IPS-11a (cell line): ENCODE measurements at regions not wholly inside any gene's neighbourhood (a gene's known extent, or its start where the extent isn't known, plus 50 kb on each side); places are given as distances from the start of the nearest gene placed in this dataset.

Source experiments
- H3K4me3 ChIP-seq: one replicate; pipeline ENCODE4 v1.5.1; 2013; ENCODE audit warnings: low read depth, low read length, control low read depth

DNA sequence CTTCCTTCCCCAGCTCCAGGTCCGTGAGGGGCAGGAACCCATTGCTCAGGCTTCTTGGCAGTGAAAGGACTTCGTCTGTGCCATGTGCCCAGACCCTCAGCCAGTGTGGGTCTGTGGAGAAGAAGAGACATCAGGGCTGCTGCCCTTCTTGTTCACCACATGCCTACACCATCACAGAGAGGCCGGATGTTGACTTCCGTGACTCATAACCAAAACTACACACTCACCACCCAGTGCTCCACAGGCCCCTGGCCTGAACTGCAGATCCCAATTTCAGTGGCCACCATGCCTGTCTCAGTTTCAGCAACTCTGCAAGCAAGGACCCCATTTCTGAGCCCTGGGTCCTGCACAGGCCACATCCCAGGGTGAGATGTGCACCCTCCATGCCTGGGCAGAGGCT is 332.6 kb upstream of the SALL3 start:
- no peak overlapping the region for H3K4me3 ChIP-seq

DNA sequence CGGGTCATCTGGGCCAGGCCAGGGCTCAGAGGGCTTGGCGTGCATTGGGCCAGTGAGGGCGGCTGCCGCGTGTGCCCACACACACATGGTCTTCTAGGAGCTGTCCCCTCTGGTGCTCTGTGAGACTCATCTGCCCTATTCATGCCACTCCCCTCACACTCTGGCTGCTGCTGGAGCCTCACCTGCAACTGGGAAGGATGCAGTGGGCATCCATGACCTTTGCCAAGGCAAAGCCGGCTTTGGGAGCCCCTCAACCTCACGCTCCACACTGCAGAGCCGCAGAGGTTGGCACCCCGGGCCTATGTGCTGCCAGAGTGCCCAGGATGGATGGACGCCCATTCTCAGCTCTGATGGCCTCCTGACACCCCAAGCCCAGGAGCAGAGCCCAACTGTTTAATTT is 330.2 kb upstream of the SALL3 start:
- H3K4me3 ChIP-seq: no peak overlapping the region

DNA sequence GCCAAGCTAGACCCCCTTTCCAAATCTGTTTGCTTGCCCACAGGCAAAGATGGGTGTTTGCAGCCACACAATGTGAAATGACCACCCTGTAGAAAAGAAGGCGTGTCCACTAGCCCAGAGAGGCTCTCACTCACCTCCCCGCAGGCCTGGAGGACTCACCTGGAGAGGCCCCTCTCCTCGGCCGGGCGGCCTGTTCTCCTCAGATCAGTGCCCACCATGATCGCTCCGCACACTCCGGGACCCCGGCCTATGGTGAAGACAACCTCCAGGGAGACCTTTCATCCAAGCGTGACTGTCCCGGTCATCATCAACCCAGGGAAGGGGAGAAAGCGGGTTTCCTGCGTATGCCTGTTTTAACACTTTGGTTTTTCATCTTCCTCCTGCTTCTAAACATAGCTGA is 328.7 kb upstream of the SALL3 start:
- H3K4me3 ChIP-seq: no peak overlapping the region

DNA sequence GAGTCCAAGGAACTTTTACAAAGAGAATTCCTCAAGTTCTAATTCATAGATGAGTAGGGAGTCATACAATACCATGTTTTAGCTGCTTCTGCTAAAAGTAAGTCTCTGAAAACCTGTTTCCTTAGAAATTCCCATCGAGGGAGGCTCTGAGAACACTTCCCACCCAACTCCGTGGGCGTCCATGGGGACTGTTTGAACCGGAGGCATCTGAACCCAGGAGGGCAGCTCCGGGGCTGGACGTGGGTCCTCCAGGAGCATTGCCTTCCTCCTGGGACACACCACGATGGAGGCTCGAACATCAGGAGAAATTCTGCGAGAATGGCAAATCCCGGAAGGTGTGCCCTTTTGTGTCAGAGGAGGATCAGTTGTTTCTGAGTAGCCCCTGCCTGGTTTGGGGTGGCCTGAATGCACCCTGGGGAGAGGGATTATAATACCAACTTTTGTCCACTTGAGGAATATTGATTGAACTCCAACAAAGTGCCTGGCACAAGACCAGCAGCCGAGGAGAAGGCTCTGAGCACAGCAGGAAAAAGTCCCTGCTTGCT is 327.5 kb upstream of the SALL3 start:
- no peak overlapping the region for H3K4me3 ChIP-seq

DNA sequence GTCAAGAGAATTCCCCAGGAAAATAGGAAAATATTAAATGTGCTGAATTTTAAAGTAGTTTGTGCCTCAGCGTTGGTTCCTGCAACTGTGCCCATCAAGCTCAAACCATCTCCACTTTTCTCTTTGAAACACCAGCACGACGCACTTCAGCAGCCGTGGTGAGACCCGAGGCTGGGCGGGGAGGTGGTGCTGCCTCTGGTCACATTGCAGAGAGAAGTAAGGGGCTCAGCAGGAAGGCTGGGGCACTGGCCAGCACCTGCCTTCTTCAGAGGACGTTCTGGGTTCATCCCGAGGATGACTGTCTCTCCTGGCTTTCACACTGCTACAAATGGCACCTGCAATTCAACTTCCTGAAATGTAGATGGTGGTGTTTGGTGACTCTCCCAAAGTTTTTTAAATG is 323.7 kb upstream of the SALL3 start:
- H3K4me3 ChIP-seq: no peak overlapping the region

DNA sequence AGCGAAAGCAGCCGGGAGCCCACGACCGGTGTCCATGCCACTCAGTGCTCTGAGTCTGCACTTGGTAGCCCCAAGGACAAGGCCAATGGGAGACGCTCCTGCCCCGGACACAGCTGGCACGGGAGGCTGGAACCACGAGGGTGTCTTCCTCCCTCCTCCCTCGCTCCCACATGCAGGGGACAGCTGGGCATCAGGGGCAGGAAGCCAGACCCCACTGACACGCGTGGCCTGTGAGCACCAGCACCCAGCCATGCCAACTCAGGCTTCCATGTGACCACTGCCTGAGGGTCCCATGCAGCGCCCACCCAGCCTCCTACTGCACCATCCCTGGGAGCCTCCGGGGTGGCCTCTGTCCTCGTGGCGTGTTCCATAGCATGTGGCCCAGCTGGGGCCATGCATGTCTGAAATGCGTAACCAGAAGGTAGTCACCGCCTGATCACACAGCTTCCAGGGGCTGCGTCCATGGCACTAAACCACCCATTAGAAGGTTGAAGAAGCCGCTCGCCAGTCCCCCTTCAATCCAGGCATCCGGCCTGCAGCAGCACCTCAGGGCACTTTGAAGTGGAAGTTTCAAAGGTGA is 323.2 kb upstream of the SALL3 start:
- no peak overlapping the region for H3K4me3 ChIP-seq

DNA sequence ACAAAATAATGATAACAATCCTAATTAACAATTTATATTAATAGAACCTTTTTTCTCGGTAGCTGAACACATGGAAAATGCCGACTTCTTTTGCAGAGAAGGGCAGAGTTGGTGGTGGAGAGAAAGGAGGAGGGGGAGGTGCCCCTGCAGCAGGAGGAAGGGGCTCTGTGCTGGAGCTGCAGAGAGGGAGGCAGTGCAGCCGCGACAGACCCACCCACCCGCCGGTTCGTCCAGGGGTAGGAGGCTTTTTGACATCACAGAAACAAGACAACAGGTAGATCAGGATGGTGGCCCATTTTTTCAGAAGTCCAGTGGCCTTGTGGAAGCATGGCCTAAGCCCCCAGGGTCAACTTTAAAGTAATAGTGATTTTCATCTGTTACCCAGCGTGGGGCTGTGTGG is 321.1 kb upstream of the SALL3 start:
- H3K4me3 ChIP-seq: no peak overlapping the region

DNA sequence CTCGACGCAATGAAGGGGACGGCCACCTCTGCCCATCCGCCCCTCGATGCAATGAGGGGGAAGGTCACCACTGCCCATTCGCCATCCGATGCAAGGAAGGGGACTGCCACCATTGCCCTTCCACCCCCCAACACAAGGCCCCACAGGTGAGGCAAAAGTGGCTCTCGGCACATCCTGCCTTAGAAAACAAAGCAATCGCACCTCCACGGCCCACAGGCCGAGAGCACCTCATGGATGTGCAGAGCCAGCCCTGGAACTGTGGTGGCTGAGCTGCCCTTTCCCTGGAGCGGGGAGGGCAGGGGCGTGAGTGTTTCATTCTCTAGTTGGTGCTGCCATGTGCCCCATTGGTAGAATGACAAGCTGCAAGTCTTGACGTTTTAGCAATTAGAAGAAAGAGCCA is 320.6 kb upstream of the SALL3 start:
- H3K4me3 ChIP-seq: no peak overlapping the region

DNA sequence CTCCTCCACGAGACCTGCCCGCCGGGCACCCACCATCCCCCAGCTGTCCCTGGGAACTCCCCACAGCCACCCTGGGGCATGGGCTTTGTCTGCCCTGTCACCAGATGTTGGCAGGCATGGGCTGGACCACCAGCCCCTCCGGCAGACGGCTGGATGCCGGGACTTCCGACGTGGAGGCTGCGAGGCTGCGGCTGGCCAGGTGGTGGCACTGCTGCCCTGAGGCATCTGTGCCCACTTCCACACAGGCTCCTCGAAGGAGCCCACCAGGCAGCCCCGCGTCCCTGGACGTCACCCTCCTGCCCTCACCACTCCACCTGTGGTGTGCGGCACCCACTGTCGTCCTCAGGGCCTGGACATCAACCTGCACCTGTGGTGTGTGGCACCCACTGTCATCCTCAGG is 319.9 kb upstream of the SALL3 start:
- H3K4me3 ChIP-seq: no peak overlapping the region

DNA sequence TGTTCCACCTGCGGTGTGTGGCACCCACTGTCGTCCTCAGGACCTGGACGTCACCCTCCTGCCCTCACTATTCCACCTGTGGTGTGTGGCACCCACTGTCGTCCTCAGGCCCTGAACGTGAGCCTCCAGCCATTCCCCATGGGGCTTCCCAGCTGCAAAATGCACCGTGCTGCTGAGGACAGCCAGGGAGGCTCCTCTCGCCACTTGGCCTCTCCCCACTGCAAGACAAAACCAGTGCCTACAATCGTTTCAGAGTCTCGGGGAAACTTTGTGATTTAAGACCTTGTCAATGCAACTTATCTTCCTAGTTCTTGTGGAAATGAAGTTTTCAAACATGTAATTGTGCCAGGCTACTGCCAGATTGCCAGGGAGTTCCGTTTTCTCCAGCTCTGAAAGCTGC is 319.3 kb upstream of the SALL3 start:
- H3K4me3 ChIP-seq: no peak overlapping the region

DNA sequence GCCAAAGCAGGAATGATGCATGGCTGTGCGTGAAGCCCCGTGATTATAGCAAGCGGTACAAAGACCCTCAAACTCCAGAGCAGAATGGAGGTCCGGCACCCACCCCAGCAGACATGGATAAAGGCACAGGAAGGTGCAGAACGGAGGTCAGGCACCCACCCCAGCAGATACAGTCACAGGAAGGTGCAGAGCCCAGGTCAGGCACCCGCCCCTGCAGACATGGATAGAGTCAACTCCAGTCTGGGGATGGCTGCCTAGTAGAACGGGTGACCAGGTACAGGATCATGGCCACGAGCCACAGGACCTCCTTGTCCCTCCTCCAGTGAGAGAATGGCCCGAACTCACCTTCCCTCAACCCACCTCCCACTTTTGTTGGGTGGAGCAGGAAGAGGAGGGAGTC is 318.3 kb upstream of the SALL3 start:
- no peak overlapping the region for H3K4me3 ChIP-seq

DNA sequence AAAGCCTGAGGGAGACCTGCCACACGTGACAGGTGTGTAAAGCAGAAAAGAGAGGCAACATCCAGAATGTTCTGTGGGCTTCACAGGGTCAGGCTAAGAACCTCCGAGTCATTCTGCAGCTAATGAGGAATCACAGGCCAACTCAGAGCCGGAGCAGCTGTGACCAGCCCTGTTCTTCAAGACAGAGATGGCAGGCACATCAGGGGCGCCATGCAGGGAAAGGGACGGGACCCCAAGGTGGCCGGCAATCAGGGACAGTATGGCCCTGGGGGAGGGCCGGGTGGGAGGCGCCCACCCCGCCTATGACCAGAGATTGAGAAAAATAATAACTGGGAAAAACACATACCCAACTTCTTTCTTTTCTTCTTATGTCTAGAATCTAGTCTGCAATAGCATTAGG is 316.7 kb upstream of the SALL3 start:
- no peak overlapping the region for H3K4me3 ChIP-seq

DNA sequence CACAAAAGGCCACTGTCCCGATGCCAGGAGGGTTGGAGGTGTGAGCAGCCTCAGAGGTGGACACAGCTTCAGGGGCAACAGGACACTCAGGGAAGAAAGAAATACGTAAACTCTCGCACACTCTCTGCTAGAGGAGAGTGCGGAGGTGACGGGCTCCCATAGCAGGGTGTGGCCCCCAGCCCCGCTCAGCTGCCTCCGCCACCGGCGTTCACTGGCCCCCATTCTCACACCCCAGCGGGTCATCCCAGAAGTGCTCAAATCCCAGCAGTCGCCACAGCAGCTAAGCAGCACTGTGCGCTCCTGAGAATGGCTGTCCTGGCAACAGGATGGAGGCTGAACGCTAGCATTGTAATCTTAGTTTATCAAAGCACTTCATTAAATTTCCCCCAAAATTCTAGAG is 315.6 kb upstream of the SALL3 start:
- H3K4me3 ChIP-seq: no peak overlapping the region

DNA sequence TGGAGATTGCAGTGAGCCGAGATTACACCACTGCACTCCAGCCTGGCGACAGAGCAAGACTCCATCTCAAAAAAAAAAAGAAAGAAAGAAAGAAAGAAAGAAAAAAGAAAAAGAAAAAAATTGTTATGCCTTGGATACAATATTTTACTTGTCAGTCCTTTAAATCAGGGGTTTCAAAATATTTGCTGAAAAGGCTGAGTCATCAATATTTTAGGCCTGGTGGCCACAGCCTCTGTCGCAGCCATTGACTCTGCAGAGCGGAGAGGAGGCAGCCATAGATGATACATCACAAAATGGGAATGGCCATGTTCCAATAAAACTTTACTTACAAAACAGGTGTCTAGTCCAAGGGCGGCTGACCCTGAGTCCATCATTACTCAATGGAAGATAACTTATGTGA is 314.8 kb upstream of the SALL3 start:
- no peak overlapping the region for H3K4me3 ChIP-seq

DNA sequence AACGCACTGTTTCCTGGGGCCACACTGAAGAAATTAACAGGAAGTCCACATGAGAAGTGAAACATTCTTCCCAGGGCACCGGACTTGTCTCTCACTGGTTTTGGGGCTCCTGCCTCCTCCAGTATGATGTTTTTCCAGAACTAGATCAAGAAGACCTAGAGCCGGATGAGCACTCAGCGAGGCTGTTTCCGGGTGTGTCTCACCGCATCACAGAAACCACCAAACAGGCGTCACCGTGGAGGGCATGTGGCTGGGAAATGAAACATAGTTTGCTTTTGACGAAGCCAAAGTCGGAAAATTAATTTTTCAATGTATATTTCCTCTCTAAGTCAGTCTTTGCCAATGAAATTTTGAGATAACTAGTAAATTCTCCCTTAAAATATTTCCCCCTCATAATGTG is 314.0 kb upstream of the SALL3 start:
- H3K4me3 ChIP-seq: no peak overlapping the region

DNA sequence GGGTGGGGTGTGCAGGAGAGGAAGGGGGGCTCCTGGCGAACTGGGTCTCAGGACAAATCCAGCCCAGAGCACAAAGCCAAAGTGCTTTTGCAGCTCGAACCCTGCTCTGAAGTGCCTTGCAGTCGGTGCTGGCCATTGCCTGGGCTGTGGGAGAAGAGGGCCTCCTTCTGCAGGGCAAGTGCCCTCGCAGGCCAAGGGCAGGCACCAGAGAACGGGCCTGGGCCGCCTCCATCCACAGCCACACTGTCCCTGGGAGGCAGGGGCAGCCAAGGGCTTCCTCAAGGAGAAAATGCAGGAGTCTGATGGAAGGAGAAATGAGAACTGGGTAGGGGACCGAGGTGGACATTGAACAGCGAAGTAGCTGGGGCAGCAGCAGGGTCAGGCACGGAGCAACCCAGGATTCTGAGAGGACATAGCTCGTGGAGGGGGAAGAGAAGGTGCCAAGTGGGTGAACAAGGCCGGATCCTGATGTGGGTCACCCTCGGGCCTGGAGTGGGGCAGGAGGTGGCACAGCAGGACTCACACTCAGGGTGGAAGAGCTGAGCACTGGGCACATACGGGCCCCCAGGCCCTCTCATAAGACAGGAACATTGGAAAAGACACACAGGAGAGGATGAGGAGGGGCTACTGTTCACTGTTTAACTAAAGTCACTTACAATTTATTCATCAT is 312.8 kb upstream of the SALL3 start:
- no peak overlapping the region for H3K4me3 ChIP-seq

DNA sequence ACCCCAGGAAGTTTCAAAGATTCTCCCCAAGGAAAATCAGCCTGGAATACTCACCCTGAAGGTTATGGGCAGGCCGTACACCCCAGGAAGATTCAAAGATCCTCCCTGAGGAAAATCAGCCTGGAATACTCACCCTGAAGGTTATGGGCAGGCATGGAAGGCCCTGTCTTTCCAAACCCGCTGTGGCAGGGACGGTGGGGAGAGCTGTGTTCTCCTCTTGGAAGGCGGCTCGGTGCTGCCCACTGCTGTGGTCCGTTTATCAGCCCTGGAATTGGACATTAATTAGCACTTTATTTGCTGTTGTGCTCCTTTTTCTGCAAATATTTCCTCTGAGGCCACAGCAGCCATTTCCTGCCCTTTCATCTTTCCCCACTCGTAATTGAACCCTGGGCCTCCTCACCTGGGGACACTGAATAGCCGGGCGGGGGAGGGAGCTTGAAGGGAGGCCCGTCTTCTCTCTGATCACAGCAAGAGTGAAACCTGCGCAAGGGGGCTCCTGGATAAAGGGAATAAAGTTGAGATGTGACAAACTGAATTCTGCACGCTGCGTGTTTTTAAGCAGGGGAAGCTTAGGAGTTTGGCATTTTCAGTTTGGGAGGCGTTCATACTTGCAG is 308.7 kb upstream of the SALL3 start:
- no peak overlapping the region for H3K4me3 ChIP-seq

DNA sequence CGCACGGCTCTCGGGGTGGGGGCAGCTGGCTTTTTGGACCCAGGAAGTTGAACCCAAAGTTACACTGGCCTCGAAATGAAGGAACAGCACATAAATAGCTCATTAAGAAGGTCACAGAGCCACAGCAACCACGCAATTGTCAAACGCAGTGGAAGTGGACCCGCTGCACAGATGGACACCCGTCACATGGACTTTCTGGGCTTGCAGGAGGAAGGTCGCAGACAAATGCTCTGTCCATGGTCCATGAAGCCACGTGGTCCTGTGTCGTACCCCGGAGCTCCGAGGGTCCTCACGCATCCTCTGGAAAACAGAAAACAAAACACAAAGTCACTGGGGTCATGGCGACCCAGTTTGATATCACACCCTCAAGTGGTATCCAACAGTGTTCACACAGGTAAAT is 308.1 kb upstream of the SALL3 start:
- no peak overlapping the region for H3K4me3 ChIP-seq

DNA sequence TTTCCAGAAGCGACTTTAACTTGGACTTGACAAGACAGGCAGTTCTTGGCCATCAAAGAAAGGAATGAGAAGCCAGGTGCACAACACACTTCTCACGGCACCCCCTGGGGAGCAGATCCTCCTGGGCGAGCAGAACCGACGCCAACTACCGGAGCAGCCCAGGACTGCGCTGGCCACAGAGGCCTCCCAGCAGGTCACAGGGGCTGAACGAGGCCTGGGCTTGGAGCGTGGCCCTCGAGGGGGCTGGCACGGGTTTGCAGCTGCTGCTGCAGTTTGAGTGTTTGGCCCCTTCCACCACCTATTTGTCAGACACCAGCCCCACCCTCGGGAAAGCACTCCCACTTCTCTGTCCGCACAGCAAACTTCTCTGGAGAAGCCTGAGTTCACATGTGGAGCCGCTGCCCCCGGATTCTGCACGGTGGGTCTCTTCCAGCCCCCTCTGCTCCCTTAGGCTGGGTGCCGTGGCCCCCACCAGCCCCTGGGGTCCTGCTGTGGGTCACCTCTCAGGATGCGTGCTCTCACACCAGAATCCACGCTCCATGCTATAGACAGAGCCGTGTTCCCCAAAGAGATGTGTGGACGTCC is 306.7 kb upstream of the SALL3 start:
- no peak overlapping the region for H3K4me3 ChIP-seq

DNA sequence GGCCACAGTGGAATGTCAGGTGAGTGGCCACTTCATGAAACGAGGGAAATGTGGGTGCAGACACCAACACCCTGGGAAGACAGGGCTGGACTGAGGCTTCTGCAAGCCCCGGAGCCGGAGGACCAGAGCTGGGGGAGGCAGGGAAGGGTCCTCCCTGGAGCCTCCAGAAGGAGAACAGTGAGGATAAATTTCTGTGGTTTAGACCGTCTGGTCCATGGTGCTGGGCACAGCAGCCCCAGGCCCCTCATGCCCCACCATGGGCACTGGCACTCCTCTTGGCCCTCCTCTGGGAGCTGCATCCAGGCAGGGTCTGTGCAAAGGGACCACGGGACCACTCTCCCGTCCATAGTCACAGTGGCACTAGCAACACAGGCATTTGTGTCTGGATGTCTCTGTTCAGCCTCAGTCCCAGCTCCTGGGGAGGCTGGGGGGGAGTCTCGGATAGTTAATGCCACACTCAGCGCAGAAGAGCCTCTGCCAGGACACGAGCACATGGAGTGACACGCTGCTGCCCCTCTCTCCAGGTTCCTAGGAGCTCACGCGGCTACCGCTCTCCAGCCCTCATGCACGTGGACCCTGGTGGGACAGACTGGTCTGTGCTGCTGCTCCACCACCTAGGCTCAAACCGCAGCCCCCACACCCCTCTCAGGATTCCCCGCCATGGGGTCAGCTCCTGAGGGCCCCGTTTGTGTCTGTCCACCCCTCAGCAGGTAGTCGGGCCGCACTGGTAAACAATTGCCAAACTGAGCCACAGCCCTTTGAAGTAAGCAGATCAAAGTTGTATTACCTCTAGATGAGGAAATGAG is 305.9 kb upstream of the SALL3 start:
- no peak overlapping the region for H3K4me3 ChIP-seq

DNA sequence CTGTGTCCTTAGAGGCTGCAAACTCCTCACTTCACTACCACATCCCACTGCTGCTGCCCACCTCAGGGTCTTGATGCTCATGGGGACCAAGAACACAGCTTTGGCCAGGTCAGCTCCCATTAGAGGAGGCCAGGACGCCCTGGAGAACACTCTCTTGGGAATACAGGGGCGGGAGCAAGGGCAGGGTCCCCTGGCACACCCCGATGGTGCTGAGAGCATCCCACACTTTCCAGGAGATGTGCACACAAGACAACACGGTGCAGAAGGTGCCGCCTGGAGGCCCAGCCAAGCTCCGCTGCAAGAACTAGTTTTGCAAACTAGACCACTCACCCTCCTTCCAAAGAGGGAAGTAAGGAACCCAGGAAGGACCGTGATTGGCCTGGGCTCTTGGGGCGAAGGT is 304.4 kb upstream of the SALL3 start:
- no peak overlapping the region for H3K4me3 ChIP-seq
